ENCODE measurements at regions not wholly inside any gene's neighbourhood (a gene's known extent, or its start where the extent isn't known, plus 50 kb on each side); places are given as distances from the start of the nearest gene placed in this dataset.

DNA sequence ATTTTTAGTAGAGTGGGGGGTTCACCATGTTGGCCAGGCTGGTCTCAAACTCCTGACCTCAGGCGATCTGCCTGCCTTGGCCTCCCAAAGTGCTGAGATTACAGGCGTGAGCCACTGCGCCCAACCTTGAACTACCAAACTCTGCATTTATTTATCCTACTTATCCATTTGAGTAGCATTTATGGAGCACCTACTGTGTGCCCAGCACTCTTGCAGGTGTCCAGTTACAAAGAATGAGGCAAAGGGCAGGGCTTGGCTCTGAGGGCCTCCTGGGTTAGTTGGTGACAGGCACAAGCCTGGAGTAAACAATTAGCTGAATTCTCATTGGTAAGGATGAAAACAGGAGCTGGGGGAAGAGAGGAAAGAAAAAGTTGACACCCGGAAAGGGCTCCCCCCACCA lies 93.4 kb upstream of the FOXP4 start:
- Histone ChIP-seq H3K4me1 (ENCODE audit: control insufficient read depth, insufficient read depth, low read length) (peaks cover 12% of the 10 kb centered on the region), H3K27me3 (ENCODE audit: control insufficient read depth, insufficient read depth) (no peaks in the 10 kb centered on the region)
- intact Hi-C loops (cut with DNase I): loop anchor here in 2 of 4 donors (10.0 kb wide), 2 partner anchors 78 to 232 kb away; no protein-coding TSS in a partner anchor

DNA sequence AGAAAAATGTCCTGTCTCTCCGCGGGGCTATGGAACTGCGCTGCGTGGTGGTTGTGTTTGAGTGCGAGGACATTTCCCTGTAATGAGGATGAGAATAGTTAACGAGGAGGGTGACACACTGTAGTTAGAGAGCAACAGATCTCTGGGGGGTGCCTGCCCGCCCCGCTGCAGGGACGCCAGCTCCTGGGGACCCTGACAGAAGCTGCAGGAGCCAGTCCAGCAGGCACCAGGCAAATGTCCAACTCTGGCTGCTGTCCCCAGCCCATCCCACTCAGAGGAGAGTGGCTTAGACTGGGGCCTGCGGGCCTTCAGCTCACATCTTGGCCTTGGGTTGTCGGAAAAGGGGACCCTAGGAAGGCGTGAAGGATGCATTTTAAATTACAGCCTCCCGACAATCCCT lies 92.9 kb upstream of the FOXP4 start:
- DNase-seq: peak in 1 of 3 donors; percentile 55
- ATAC-seq: no peak
- Histone ChIP-seq H3K9me3 (ENCODE audit: control insufficient read depth, low read length) (no peaks in the 10 kb centered on the region), H3K4me3 (ENCODE audit: low read length) (no peak overlapping the region), H3K27me3 (ENCODE audit: control insufficient read depth, insufficient read depth) (no peaks in the 10 kb centered on the region), H3K27ac (ENCODE audit: low read length) (no peak overlapping the region), H3K4me1 (ENCODE audit: control insufficient read depth, insufficient read depth, low read length) (peaks cover 12% of the 10 kb centered on the region)
- intact Hi-C loops (cut with DNase I): loop anchor here in 2 of 4 donors (10.0 kb wide), 2 partner anchors 78 to 232 kb away; no protein-coding TSS in a partner anchor
- 67% methylated on average over 13 of the region's 13 CpGs for WGBS

More for the DNA sequence above, 93.4 kb upstream of the FOXP4 start:
- DNase-seq (no peak), ATAC-seq (no peak)
- H3K9me3 ChIP-seq (ENCODE audit: control insufficient read depth, low read length): no peaks in the 10 kb centered on the region
- H3K27ac ChIP-seq (ENCODE audit: low read length): no peak overlapping the region
- 84% methylated on average over 4 of the region's 4 CpGs for WGBS
- H3K4me3 ChIP-seq (ENCODE audit: low read length): no peak overlapping the region

DNA sequence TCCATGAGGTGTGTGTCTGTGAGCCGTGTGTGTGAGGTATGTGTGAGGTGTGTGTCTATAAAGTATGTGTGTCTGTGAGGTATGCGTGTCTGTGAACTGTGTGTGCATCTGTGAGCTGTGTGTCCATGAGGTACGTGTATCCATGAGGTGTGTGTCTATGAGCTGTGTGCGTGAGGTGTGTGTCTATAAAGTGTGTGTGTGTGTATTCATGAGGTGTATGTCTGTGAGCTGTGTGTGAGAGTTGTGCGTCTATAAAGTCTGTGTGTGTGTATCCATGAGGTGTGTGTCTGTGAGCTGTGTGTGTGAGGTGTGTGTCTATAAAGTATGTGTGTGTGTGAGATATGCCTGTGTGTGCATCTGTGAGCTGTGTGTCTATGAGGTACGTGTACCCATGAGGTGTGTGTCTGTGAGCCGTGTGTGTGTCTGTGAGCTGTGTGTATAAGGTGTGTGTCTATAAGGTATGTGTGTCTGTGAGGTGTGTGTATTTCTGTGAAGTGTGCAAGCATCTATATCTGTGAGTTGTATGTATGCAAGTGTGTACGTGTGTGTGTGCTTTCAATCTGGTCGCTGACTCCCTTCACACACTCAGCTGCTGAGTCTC lies 91.9 kb upstream of the FOXP4 start:
- Histone ChIP-seq H3K27me3 (ENCODE audit: control insufficient read depth, insufficient read depth) (no peaks in the 10 kb centered on the region), H3K4me1 (ENCODE audit: control insufficient read depth, insufficient read depth, low read length) (peaks cover 12% of the 10 kb centered on the region), H3K27ac (ENCODE audit: low read length) (no peak overlapping the region), H3K4me3 (ENCODE audit: low read length) (no peak overlapping the region), H3K9me3 (ENCODE audit: control insufficient read depth, low read length) (no peaks in the 10 kb centered on the region)
- no peak for DNase-seq
- 92% methylated on average over 9 of the region's 9 CpGs for WGBS
- no peak for ATAC-seq
- intact Hi-C loops (cut with DNase I): loop anchor here in 2 of 4 donors (10.0 kb wide), 2 partner anchors 79 to 231 kb away; no protein-coding TSS in a partner anchor

DNA sequence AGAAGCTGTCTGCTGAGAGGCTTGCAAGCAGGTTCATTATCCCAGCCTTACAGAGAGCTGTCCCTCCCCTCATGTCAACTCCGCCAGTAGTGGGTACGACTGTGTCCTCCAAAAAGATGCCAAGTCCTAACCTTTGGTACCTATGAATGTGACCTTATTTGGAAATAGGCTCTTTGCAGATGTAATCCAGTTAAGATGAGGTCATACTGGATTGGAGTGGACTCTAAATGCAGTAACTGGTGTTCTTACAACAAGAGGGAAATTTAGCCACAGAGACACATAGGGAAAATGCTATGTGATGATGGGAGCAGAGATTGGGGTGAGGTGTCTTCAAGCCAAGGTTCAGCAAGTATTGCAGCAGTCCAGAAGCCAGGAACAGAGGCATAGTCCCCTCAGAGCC lies 90.8 kb upstream of the FOXP4 start:
- no peaks in the 10 kb centered on the region for H3K27me3 ChIP-seq (ENCODE audit: control insufficient read depth, insufficient read depth)
- peaks cover 8% of the 10 kb centered on the region for H3K4me1 ChIP-seq (ENCODE audit: control insufficient read depth, insufficient read depth, low read length)
- H3K9me3 ChIP-seq (ENCODE audit: control insufficient read depth, low read length): no peaks in the 10 kb centered on the region
- intact Hi-C loops (cut with DNase I): loop anchor here in 2 of 4 donors (10.0 kb wide), 2 partner anchors 81 to 229 kb away; no protein-coding TSS in a partner anchor
- no peak overlapping the region for H3K27ac ChIP-seq (ENCODE audit: low read length)
- 90% methylated on average over 2 of the region's 2 CpGs for WGBS
- H3K4me3 ChIP-seq (ENCODE audit: low read length): no peak overlapping the region
- DNase-seq (no peak), ATAC-seq (no peak)

DNA sequence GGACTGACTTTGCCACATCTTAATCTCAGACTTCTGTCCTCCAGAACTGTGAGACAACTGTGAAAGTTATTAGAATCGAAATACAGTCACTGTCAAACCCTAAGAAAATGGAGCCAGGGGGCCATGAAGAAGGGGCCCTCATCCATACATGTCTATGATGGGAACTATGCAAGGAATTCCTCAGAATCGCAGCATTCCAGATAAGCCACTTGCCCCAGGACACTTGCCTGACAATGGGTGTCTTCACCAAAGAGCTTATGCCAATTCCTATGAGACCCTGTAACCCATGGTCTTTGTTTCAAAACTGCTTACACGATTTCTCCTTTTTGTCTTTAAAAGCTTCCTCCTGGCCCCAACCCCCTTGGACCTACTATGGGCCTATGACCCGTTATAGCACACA lies 90.4 kb upstream of the FOXP4 start:
- no peaks in the 10 kb centered on the region for H3K9me3 ChIP-seq (ENCODE audit: control insufficient read depth, low read length)
- WGBS: 52% methylated on average over 4 of the region's 4 CpGs
- DNase-seq (no peak), ATAC-seq (no peak)
- H3K27ac ChIP-seq (ENCODE audit: low read length): no peak overlapping the region
- H3K4me3 ChIP-seq (ENCODE audit: low read length): no peak overlapping the region
- intact Hi-C loops (cut with DNase I): loop anchor here in 2 of 4 donors (10.0 kb wide), 2 partner anchors 81 to 229 kb away; no protein-coding TSS in a partner anchor
- H3K27me3 ChIP-seq (ENCODE audit: control insufficient read depth, insufficient read depth): no peaks in the 10 kb centered on the region
- H3K4me1 ChIP-seq (ENCODE audit: control insufficient read depth, insufficient read depth, low read length): peaks cover 8% of the 10 kb centered on the region

DNA sequence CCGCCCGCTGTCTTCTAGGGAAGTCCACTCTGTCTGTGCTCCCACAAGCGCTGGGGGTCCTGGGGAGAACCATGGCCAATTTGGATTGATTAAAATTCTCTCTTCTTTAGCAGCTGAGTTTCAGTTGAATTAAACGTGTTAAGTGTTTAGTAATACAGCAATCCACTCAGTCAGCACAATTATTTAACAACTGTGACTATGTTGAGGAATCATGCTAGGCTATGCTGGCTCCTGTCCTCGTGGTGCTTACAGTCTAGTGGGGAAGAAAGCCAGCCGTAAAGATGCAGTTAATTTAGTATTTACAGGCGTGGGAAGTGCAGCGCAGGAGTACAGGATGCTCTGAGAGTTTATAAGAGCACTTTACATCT lies 88.9 kb upstream of the FOXP4 start:
- Histone ChIP-seq H3K9me3 (ENCODE audit: control insufficient read depth, low read length) (no peaks in the 10 kb centered on the region), H3K4me3 (ENCODE audit: low read length) (no peak overlapping the region), H3K4me1 (ENCODE audit: control insufficient read depth, insufficient read depth, low read length) (no peaks in the 10 kb centered on the region), H3K27me3 (ENCODE audit: control insufficient read depth, insufficient read depth) (no peaks in the 10 kb centered on the region), H3K27ac (ENCODE audit: low read length) (no peak overlapping the region)
- intact Hi-C loops (cut with DNase I): loop anchor here in 2 of 4 donors (10.0 kb wide), 2 partner anchors 82 to 228 kb away; no protein-coding TSS in a partner anchor
- WGBS: 87% methylated on average over 8 of the region's 8 CpGs
- no peak for DNase-seq
- ATAC-seq: no peak

DNA sequence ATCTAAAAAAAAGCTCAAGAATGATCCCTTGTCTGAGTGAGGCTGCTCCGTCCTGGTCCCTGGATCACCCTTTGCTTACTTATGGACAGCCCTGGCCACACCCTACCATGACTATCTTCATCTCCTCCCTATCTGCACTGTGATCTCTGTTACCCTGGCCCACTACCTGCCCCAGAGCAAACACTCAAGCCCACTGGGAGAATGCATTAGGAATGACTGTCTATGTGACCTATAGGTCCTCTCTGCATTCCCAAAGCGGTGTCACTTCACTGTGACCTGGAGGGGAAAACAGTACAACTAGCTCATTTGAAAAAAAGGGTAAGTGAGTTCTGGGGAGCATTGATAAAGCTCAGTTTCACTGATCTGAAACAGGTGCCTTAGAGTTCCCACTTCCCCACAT lies 86.4 kb upstream of the FOXP4 start:
- intact Hi-C loops (cut with DNase I): loop anchor here in 3 of 4 donors (5.0 to 10.0 kb wide), 4 partner anchors 85 to 225 kb away; no protein-coding TSS in a partner anchor
- H3K4me3 ChIP-seq (ENCODE audit: low read length): no peak overlapping the region
- ATAC-seq: no peak
- DNase-seq: no peak
- no peaks in the 10 kb centered on the region for H3K9me3 ChIP-seq (ENCODE audit: control insufficient read depth, low read length)
- H3K27ac ChIP-seq (ENCODE audit: low read length): no peak overlapping the region
- H3K4me1 ChIP-seq (ENCODE audit: control insufficient read depth, insufficient read depth, low read length): no peaks in the 10 kb centered on the region
- H3K27me3 ChIP-seq (ENCODE audit: control insufficient read depth, insufficient read depth): no peaks in the 10 kb centered on the region
- WGBS: 93% methylated on average over 2 of the region's 2 CpGs

DNA sequence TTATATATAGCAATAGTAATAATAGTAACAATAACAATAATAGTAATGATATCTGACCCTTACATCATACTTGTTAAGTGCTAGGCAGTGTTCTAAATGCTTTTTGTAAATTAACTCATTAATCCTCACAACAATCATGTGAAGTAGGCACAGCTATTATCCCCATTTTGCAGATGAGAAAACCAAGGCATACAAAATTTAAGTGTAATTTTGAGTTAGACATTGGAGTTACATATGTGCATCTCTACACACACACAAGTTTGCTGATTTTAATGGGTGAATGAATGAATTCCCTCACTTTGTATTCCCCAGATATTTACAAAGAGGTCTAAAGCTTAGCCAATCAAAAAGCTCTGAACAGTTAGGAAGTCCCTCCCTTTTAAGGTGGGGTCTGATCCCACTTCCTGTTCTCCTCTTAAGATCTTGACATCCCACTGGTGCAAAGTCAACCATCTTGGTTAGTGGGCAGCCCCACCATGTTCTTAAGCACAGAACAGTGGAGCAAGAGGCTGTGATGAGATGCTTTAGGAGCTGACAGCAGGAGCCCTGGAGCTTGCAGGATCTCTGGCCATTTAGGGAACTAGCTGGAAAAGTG lies 85.3 kb upstream of the FOXP4 start:
- Histone ChIP-seq H3K27ac (ENCODE audit: low read length) (no peak overlapping the region), H3K27me3 (ENCODE audit: control insufficient read depth, insufficient read depth) (no peaks in the 10 kb centered on the region), H3K4me3 (ENCODE audit: low read length) (no peak overlapping the region), H3K9me3 (ENCODE audit: control insufficient read depth, low read length) (no peaks in the 10 kb centered on the region), H3K4me1 (ENCODE audit: control insufficient read depth, insufficient read depth, low read length) (no peaks in the 10 kb centered on the region)
- intact Hi-C loops (cut with DNase I): loop anchor here in 3 of 4 donors (5.0 to 10.0 kb wide), 3 partner anchors 131 to 224 kb away; no protein-coding TSS in a partner anchor
- no peak for DNase-seq
- no peak for ATAC-seq

DNA sequence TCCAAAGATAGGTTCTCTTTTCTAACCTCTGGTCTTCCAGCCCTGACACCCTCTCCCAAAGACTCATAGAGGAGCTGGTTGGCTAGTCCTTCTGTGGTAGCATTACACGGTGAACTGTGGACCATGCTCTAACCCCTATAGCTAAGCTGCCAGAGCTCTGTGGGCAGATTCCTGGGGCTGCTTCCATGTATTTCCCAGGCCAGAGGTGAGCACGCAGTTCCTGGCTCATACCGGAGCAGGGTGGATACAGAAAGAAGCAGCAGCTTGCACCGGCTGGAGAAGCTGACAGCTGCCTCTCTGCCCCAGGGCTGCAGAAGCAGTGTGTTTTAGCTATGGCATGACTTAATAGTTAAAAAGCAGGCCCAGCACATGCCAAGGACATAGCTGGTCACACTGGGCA lies 84.1 kb upstream of the FOXP4 start:
- no peak overlapping the region for H3K4me3 ChIP-seq (ENCODE audit: low read length)
- no peak overlapping the region for H3K27ac ChIP-seq (ENCODE audit: low read length)
- 77% methylated on average over 4 of the region's 4 CpGs for WGBS
- no peaks in the 10 kb centered on the region for H3K27me3 ChIP-seq (ENCODE audit: control insufficient read depth, insufficient read depth)
- H3K4me1 ChIP-seq (ENCODE audit: control insufficient read depth, insufficient read depth, low read length): no peaks in the 10 kb centered on the region
- ATAC-seq: no peak
- H3K9me3 ChIP-seq (ENCODE audit: control insufficient read depth, low read length): no peaks in the 10 kb centered on the region
- intact Hi-C loops (cut with DNase I): loop anchor here in 3 of 4 donors (2.0 to 10.0 kb wide), 4 partner anchors 130 to 223 kb away; no protein-coding TSS in a partner anchor
- DNase-seq: no peak

DNA sequence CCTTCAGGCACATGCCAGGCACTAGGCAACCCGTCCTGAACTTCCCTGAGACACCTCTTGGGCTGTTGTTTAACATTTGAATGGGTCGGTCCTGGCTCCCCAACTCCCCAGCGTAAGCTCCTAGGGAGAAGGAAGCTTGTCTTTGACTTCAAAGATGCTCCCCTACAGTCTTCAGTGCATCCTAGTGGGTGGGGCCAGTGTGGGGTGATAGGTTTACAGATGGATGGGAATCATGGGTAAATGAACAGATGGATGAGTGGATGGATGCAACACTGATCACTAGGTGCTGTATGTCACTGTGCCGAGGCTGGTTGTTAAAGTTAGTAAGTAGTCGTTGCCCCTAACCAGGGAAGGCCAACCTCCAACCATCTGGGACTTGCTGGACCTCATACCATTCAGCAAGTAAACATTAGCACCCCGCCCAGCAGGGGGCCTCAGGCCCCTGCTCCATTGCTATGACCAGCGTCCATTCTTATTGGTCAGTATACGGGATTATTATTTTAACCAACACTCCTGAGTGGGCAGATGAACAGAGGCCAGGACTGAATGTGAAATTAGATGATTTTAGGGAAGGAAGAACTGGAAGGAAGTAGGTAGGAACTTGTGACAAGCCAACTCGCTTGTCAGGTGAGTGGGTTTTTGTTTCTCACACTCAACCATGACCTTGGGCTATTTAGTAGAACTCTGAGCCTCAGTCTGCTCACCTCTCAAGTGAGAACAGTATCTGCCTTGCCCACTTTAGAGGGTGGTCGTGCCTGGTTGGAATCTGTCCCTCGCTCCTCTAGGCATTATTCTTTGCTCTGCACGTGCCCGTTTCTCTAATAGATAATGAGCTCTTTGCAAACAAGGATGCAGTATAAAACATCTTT lies 82.9 kb upstream of the FOXP4 start:
- H3K4me3 ChIP-seq (ENCODE audit: low read length): no peak overlapping the region
- peak; percentile 74 to 91 (median 87) for DNase-seq
- H3K27me3 ChIP-seq (ENCODE audit: control insufficient read depth, insufficient read depth): no peaks in the 10 kb centered on the region
- peak; percentile 90 to 92 for ATAC-seq
- no peaks in the 10 kb centered on the region for H3K9me3 ChIP-seq (ENCODE audit: control insufficient read depth, low read length)
- H3K4me1 ChIP-seq (ENCODE audit: control insufficient read depth, insufficient read depth, low read length): no peaks in the 10 kb centered on the region
- WGBS: 39% methylated on average over 13 of the region's 13 CpGs
- intact Hi-C loops (cut with DNase I): loop anchor here in 3 of 4 donors (2.0 to 10.0 kb wide), 4 partner anchors 129 to 222 kb away; no protein-coding TSS in a partner anchor
- no peak overlapping the region for H3K27ac ChIP-seq (ENCODE audit: low read length)
